Hematopoietic multipotent progenitor cell treated with erythropoietin and hydrocortisone succinate and interleukin-3 and kit ligand, for 8 days (in vitro differentiated cells): ENCODE measurements at regions not wholly inside any gene's neighbourhood (a gene's known extent, or its start where the extent isn't known, plus 50 kb on each side); places are given as distances from the start of the nearest gene placed in this dataset.

Source experiments
- DNase-seq: peaks from one replicate; pipeline ENCODE4 v3.0.0-alpha.2; 2015

GRCh38 chr3:124461126-124461525, 269.1 kb upstream of the UMPS start:
- DNase-seq = no peak

GRCh38 chr3:124461838-124462632, 268.2 kb upstream of the UMPS start:
- DNase-seq = no peak

- DNase-seq = no peak
Measured at GRCh38 chr3:124463234-124463633, 267.0 kb upstream of the UMPS start.

- DNase-seq = peak; percentile 62
Measured at GRCh38 chr3:124467980-124468902, 262.0 kb upstream of the UMPS start.

GRCh38 chr3:124469555-124469954, 260.7 kb upstream of the UMPS start:
- DNase-seq = no peak

- DNase-seq = no peak
Measured at GRCh38 chr3:124478830-124479229, 251.4 kb upstream of the UMPS start.

GRCh38 chr3:124483915-124484470, 246.3 kb upstream of the UMPS start:
- DNase-seq = no peak

- no peak for DNase-seq
Measured at GRCh38 chr3:124486324-124486723, 243.9 kb upstream of the UMPS start.

- DNase-seq = no peak
Measured at GRCh38 chr3:124489506-124489905, 240.7 kb upstream of the UMPS start.

- DNase-seq = peak; percentile 21
Measured at GRCh38 chr3:124491098-124491497, 239.2 kb upstream of the UMPS start.

- no peak for DNase-seq
Measured at GRCh38 chr3:124491875-124492274, 238.4 kb upstream of the UMPS start.

- peak; percentile 4 for DNase-seq
Measured at GRCh38 chr3:124492824-124493223, 237.4 kb upstream of the UMPS start.

GRCh38 chr3:124496061-124496460, 234.2 kb upstream of the UMPS start:
- no peak for DNase-seq

GRCh38 chr3:124497487-124497886, 232.8 kb upstream of the UMPS start:
- no peak for DNase-seq

- no peak for DNase-seq
Measured at GRCh38 chr3:124498891-124499290, 231.4 kb upstream of the UMPS start.

- DNase-seq = no peak
Measured at GRCh38 chr3:124504332-124505059, 225.8 kb upstream of the UMPS start.

GRCh38 chr3:124509884-124510283, 220.4 kb upstream of the UMPS start:
- DNase-seq = no peak

- no peak for DNase-seq
Measured at GRCh38 chr3:124510290-124510689, 220.0 kb upstream of the UMPS start.

GRCh38 chr3:124512881-124513609, 217.2 kb upstream of the UMPS start:
- no peak for DNase-seq

- no peak for DNase-seq
Measured at GRCh38 chr3:124513610-124513997, 216.6 kb upstream of the UMPS start.

- no peak for DNase-seq
Measured at GRCh38 chr3:124514683-124515082, 215.6 kb upstream of the UMPS start.

GRCh38 chr3:124516333-124516732, 213.9 kb upstream of the UMPS start:
- DNase-seq = no peak
